Panc1 (cell line): ENCODE measurements at regions not wholly inside any gene's neighbourhood (a gene's known extent, or its start where the extent isn't known, plus 50 kb on each side); places are given as distances from the start of the nearest gene placed in this dataset.

Experiments used
- ATAC-seq: fragments of 200-7000 bp; cut with Tn5 transposase; 2 replicates; pipeline ENCODE4 v1.9.1; 2020; ENCODE audit warnings: mild to moderate bottlenecking, moderate library complexity
- BruUV-seq: library from RNA; stranded (reverse); fragments of 400-500 nt; replicated peaks from 2 replicates; lab custom pipeline; 2021; lab: Mats Ljungman, UMichigan
- CTCF ChIA-PET: fragments of 300-600 bp; sonication (Branson Sonifier 250); formaldehyde crosslinking; loops from one replicate; lab custom pipeline; 2022; ENCODE audit warnings: antibody characterized with exemption; lab: Charles Lee
- POLR2A ChIA-PET: fragments of 300-600 bp; sonication (Branson Sonifier 250); formaldehyde crosslinking; loops from one replicate; lab custom pipeline; 2022; ENCODE audit warnings: antibody characterized with exemption; lab: Charles Lee
- DNase-seq: peaks from one replicate; pipeline ENCODE4 v3.0.0-alpha.2; 2010; ENCODE audit warnings: low read depth, low spot score
- H3K27ac ChIP-seq: 2 replicates; pipeline ENCODE4 v1.5.1; 2011; ENCODE audit warnings: mild to moderate bottlenecking, low read length, inconsistent platforms
- H3K27me3 ChIP-seq: fragments of 200-500 bp; sonication (Bioruptor generic); 2 replicates; pipeline ENCODE4 v1.6.0; 2014; ENCODE audit warnings: low read length, inconsistent platforms; ENCODE audit not compliant: control insufficient read depth, insufficient read depth
- H3K36me3 ChIP-seq: fragments of 200-500 bp; sonication (Bioruptor generic); 2 replicates; pipeline ENCODE4 v1.5.1; 2014; ENCODE audit warnings: inconsistent platforms, mild to moderate bottlenecking, low read length, moderate library complexity; ENCODE audit not compliant: control insufficient read depth, insufficient read depth
- H3K4me1 ChIP-seq: 2 replicates; pipeline ENCODE4 v1.5.1; 2011; ENCODE audit warnings: inconsistent platforms, mild to moderate bottlenecking, low read length, moderate library complexity; ENCODE audit not compliant: control insufficient read depth, insufficient read depth
- H3K4me3 ChIP-seq, 2 experiments: 2 replicates each; pipeline ENCODE4 v1.5.1; 2011 to 2012; ENCODE audit warnings: low read depth in 2 of 2, low read length in 2 of 2, mild to moderate bottlenecking in 2 of 2, inconsistent platforms in 1 of 2, moderate library complexity in 1 of 2
- H3K9me3 ChIP-seq: fragments of 200-500 bp; sonication (Bioruptor generic); 2 replicates; pipeline ENCODE4 v1.5.1; 2014; ENCODE audit warnings: low read depth, mild to moderate bottlenecking, inconsistent platforms, low read length, moderate library complexity; ENCODE audit not compliant: control insufficient read depth, insufficient read depth
- POLR2AphosphoS5 ChIP-seq: IDR thresholded peaks from 2 replicates; pipeline ENCODE4 v1.6.1; 2012; ENCODE audit warnings: mild to moderate bottlenecking, low read depth, low read length, moderate library complexity
- SIN3A ChIP-seq: IDR thresholded peaks from 2 replicates; pipeline ENCODE4 v1.6.1; 2012; ENCODE audit warnings: low read depth, mild to moderate bottlenecking, low read length, moderate library complexity, borderline replicate concordance; ENCODE audit not compliant: insufficient read depth
- TCF7L2 ChIP-seq: IDR thresholded peaks from 2 replicates; pipeline ENCODE4 v1.6.1; 2011; ENCODE audit warnings: mild to moderate bottlenecking, low read depth, low read length, inconsistent platforms
- in situ Hi-C: cut with HindIII; loops from 2 replicates; pipeline ENCODE4 v1.10.0; 2016; ENCODE audit warnings: low sequenced_read_pairs, low pct_unique_long_range_greater_than_20kb
- intact Hi-C: fragments of 100-400 bp; cut with micrococcal nuclease; formaldehyde crosslinking; loops from one replicate; pipeline ENCODE4 v1.10.0; 2022; ENCODE audit not compliant: unreplicated experiment
- TF ChIP-seq, protein P1 (sequence below): fragments of 450-650 bp; IDR thresholded peaks from 2 replicates; pipeline ENCODE4 v1.5.1; 2017; ENCODE audit warnings: mild to moderate bottlenecking
- TF ChIP-seq, protein P2 (sequence below), 2 experiments: IDR thresholded peaks; 2 replicates each; pipeline ENCODE4 v1.6.1; 2011 to 2012; ENCODE audit warnings: low read depth in 2 of 2, control low read depth in 1 of 2, low read length in 1 of 2, mild to moderate bottlenecking in 1 of 2, moderate library complexity in 1 of 2; ENCODE audit not compliant: insufficient read depth in 1 of 2

DNA sequence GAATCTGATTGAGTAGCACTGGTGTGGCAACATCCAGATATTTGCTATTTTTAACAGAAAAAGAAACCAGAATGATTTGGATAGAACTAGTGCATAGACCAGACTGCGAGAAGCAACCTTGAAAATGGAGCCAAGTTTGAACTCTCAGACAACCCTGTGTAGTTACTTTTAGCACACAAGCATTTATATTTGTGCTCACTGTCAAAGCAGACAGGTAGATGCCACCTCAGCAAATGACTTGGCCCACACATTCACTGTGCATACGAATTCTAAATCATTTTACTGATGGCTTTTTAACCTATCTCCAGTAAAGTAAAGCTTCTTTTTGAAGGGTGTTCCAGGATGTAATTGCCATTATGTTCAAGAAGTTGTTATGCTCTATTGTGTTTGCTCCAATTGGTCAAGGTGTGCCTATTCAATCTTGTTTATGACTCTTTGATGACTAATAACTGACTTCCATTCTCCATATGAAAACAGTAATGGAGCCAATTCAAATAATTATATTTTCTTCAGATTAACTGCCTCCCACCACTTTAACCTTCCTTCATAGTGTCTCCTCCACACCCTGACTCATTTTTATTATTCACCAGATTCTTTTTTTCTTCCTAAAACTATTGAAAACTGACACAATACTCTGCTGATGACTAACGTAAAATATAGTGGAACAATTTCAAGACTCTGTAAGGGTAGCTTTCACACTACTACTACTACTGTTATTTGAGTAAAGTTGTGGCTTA, 138.5 kb downstream of the CCER1 start:
- CTCF ChIA-PET: no interaction called here

DNA sequence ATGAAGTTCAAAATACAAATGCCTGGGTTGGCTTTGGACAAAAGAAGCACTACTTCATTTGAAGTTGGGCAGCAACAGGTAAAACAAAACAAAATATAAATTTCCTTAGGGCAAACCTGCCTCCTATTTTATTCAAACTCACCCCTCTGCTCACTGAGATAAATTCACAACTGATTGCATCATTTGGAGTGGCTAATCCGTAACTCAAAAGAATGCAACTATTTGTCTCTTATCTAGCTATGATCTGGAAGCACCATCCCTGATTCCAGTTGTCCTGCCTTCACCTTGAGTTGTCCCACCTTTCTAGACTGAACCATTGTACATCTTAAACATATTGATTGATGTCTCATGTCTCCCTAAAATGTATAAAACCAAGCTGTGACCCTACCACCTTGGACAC, 145.0 kb downstream of the CCER1 start:
- intact Hi-C loops (no loop called here), in situ Hi-C loops (no loop called here)
- no peak for DNase-seq
- Histone ChIP-seq H3K27me3 (no peaks in the 10 kb centered on the region), H3K4me3 (no peak overlapping the region), H3K36me3 (no peaks in the 10 kb centered on the region), H3K9me3 (no peaks in the 10 kb centered on the region), H3K4me1 (no peaks in the 10 kb centered on the region), H3K27ac (no peak overlapping the region)
- POLR2A ChIA-PET: no interaction called here
- ATAC-seq: no peak
- TF ChIP-seq SIN3A (no peak), POLR2AphosphoS5 (no peak)
- BruUV-seq: no TSS peak
- CTCF ChIA-PET: no interaction called here

More for the DNA sequence above, 138.5 kb downstream of the CCER1 start:
- no peak overlapping the region for H3K27ac ChIP-seq
- TF ChIP-seq, protein P1, sequence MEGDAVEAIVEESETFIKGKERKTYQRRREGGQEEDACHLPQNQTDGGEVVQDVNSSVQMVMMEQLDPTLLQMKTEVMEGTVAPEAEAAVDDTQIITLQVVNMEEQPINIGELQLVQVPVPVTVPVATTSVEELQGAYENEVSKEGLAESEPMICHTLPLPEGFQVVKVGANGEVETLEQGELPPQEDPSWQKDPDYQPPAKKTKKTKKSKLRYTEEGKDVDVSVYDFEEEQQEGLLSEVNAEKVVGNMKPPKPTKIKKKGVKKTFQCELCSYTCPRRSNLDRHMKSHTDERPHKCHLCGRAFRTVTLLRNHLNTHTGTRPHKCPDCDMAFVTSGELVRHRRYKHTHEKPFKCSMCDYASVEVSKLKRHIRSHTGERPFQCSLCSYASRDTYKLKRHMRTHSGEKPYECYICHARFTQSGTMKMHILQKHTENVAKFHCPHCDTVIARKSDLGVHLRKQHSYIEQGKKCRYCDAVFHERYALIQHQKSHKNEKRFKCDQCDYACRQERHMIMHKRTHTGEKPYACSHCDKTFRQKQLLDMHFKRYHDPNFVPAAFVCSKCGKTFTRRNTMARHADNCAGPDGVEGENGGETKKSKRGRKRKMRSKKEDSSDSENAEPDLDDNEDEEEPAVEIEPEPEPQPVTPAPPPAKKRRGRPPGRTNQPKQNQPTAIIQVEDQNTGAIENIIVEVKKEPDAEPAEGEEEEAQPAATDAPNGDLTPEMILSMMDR: no peak
- no peak for TF ChIP-seq POLR2AphosphoS5
- TF ChIP-seq, protein P2, sequence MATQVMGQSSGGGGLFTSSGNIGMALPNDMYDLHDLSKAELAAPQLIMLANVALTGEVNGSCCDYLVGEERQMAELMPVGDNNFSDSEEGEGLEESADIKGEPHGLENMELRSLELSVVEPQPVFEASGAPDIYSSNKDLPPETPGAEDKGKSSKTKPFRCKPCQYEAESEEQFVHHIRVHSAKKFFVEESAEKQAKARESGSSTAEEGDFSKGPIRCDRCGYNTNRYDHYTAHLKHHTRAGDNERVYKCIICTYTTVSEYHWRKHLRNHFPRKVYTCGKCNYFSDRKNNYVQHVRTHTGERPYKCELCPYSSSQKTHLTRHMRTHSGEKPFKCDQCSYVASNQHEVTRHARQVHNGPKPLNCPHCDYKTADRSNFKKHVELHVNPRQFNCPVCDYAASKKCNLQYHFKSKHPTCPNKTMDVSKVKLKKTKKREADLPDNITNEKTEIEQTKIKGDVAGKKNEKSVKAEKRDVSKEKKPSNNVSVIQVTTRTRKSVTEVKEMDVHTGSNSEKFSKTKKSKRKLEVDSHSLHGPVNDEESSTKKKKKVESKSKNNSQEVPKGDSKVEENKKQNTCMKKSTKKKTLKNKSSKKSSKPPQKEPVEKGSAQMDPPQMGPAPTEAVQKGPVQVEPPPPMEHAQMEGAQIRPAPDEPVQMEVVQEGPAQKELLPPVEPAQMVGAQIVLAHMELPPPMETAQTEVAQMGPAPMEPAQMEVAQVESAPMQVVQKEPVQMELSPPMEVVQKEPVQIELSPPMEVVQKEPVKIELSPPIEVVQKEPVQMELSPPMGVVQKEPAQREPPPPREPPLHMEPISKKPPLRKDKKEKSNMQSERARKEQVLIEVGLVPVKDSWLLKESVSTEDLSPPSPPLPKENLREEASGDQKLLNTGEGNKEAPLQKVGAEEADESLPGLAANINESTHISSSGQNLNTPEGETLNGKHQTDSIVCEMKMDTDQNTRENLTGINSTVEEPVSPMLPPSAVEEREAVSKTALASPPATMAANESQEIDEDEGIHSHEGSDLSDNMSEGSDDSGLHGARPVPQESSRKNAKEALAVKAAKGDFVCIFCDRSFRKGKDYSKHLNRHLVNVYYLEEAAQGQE (IDR thresholded peaks at IDR 0.05; ENCODE audit: insufficient read depth in 1 of 2, low read depth in 2 of 2, low read length in 1 of 2): no peak
- no peak for TF ChIP-seq SIN3A
- no peak for TF ChIP-seq TCF7L2
- no peaks in the 10 kb centered on the region for H3K9me3 ChIP-seq
- POLR2A ChIA-PET: no interaction called here
- BruUV-seq: no TSS peak
- in situ Hi-C loops (no loop called here), intact Hi-C loops (no loop called here)
- H3K36me3 ChIP-seq: no peaks in the 10 kb centered on the region
- no peaks in the 10 kb centered on the region for H3K4me1 ChIP-seq
- DNase-seq (no peak), ATAC-seq (no peak)
- no peak overlapping the region for H3K4me3 ChIP-seq
- H3K27me3 ChIP-seq: no peaks in the 10 kb centered on the region

DNA sequence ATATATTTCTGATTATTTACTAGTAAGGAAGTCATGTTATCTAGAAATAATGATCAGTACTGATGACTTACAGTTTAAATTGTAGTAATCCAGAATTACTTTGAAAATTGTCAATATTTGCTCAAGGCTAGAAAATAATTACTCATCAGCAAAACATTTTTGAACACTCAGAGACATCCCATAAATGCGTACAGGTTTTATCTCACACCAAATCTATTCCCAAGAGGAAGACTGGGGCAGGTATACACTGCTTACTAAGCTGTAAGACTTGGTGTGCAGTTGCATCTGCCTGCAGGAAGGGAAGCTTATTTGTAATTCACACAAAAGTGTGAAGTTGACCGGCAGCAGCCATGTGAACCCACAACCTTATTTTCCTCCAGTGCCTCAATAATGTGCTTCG, 146.4 kb downstream of the CCER1 start:
- TF ChIP-seq, protein P2 (IDR thresholded peaks at IDR 0.05; ENCODE audit: insufficient read depth in 1 of 2, low read depth in 2 of 2, low read length in 1 of 2): no peak
- TF ChIP-seq SIN3A: no peak
- CTCF ChIA-PET: no interaction called here

More for the DNA sequence above, 146.4 kb downstream of the CCER1 start:
- Histone ChIP-seq H3K4me1 (no peaks in the 10 kb centered on the region), H3K27me3 (no peaks in the 10 kb centered on the region), H3K4me3 (no peak overlapping the region), H3K27ac (no peak overlapping the region), H3K9me3 (no peaks in the 10 kb centered on the region), H3K36me3 (no peaks in the 10 kb centered on the region)
- DNase-seq: no peak
- in situ Hi-C loops (no loop called here), intact Hi-C loops (no loop called here)
- no peak for ATAC-seq
- no TSS peak for BruUV-seq
- POLR2A ChIA-PET: no interaction called here
